ENCODE measurements at regions not wholly inside any gene's neighbourhood (a gene's known extent, or its start where the extent isn't known, plus 50 kb on each side); places are given as distances from the start of the nearest gene placed in this dataset.

- TF ChIP-seq CTCF (IDR thresholded peaks at IDR 0.05; ENCODE audit: low read length), result no peak
- no peak for TF ChIP-seq EZH2 (optimal IDR thresholded peaks at IDR 0.05; ENCODE audit: low read depth, low read length)
- no peak for TF ChIP-seq EZH2phosphoT487 (IDR thresholded peaks at IDR 0.05; ENCODE audit: low read length)
Measured at GRCh38 chr22:23380911-23381310, 199.2 kb downstream of the IGLL1 start.
